A549 (cell line): ENCODE measurements at regions not wholly inside any gene's neighbourhood (a gene's known extent, or its start where the extent isn't known, plus 50 kb on each side); places are given as distances from the start of the nearest gene placed in this dataset.

ENCODE experiments used
- CHD4 ChIP-seq: fragments of 200-600 bp; sonication (generic); IDR thresholded peaks from 2 replicates; pipeline ENCODE4 v1.6.1; 2016; ENCODE audit warnings: antibody characterized with exemption, mild to moderate bottlenecking, borderline replicate concordance
- CTCF ChIP-seq: fragments of >200 bp; sonication (Bioruptor Twin); formaldehyde crosslinking; IDR thresholded peaks from 3 replicates; pipeline ENCODE4 v1.5.1; 2016
- ELK1 ChIP-seq: fragments of 150-350 bp; IDR thresholded peaks from 2 replicates; pipeline ENCODE4 v1.6.1; 2014; ENCODE audit warnings: low read depth, mild to moderate bottlenecking, low read length
- EP300 ChIP-seq, 2 experiments: fragments of >200 bp; sonication (Bioruptor Twin); formaldehyde crosslinking; IDR thresholded peaks; 2 replicates in 1 of 2; 3 replicates in 1 of 2; pipeline ENCODE4 v1.6.1; 2016 to 2017
- JUN ChIP-seq, 2 experiments: fragments of >200 bp; sonication (Bioruptor Twin); formaldehyde crosslinking; IDR thresholded peaks; 2 replicates in 1 of 2; 3 replicates in 1 of 2; pipeline ENCODE4 v1.6.1; 2016 to 2017
- MAX ChIP-seq: IDR thresholded peaks from 2 replicates; pipeline ENCODE4 v1.6.1; 2012
- POLR2A ChIP-seq: IDR thresholded peaks from 2 replicates; pipeline ENCODE4 v1.6.1; 2012; ENCODE audit warnings: mild to moderate bottlenecking, low read length
- REST ChIP-seq: fragments of 200-600 bp; sonication (generic); IDR thresholded peaks from 2 replicates; pipeline ENCODE4 v1.6.1; 2016; ENCODE audit warnings: antibody characterized with exemption, mild to moderate bottlenecking, moderate library complexity
- RFX5 ChIP-seq: fragments of 450-650 bp; IDR thresholded peaks from 2 replicates; pipeline ENCODE4 v1.7.1; 2014; ENCODE audit warnings: antibody characterized with exemption, mild to moderate bottlenecking, moderate library complexity
- RNF2 ChIP-seq: fragments of 200-600 bp; sonication (generic); IDR thresholded peaks from 2 replicates; pipeline ENCODE4 v1.6.1; 2016; ENCODE audit warnings: low read depth, mild to moderate bottlenecking, antibody characterized with exemption, moderate library complexity, borderline replicate concordance

GRCh38 chr2:187171318-187171717 lies 276.7 kb downstream of the CALCRL start:
- no peak for TF ChIP-seq RNF2
- no peak for TF ChIP-seq REST
- no peak for TF ChIP-seq CTCF
- TF ChIP-seq POLR2A: no peak
- TF ChIP-seq ELK1: no peak
- TF ChIP-seq JUN (IDR thresholded peaks at IDR 0.05): no peak
- no peak for TF ChIP-seq RFX5
- no peak for TF ChIP-seq EP300 (IDR thresholded peaks at IDR 0.05)
- no peak for TF ChIP-seq CHD4
- no peak for TF ChIP-seq MAX
